SHP77 (cell line): ENCODE measurements at regions not wholly inside any gene's neighbourhood (a gene's known extent, or its start where the extent isn't known, plus 50 kb on each side); places are given as distances from the start of the nearest gene placed in this dataset.
A peak's percentile ranks its signal among the peaks of the same experiment; 100 is the strongest.
"Not testable (repeated sequence)": the region's sequence is repeated elsewhere in the genome, so short reads cannot be mapped to it uniquely, and the experiment has no call there.

ENCODE experiments used
- DNase-seq, 2 experiments: peaks; one replicate each; lab custom pipeline; 2025; lab: John Stamatoyannopoulos, UW

DNA sequence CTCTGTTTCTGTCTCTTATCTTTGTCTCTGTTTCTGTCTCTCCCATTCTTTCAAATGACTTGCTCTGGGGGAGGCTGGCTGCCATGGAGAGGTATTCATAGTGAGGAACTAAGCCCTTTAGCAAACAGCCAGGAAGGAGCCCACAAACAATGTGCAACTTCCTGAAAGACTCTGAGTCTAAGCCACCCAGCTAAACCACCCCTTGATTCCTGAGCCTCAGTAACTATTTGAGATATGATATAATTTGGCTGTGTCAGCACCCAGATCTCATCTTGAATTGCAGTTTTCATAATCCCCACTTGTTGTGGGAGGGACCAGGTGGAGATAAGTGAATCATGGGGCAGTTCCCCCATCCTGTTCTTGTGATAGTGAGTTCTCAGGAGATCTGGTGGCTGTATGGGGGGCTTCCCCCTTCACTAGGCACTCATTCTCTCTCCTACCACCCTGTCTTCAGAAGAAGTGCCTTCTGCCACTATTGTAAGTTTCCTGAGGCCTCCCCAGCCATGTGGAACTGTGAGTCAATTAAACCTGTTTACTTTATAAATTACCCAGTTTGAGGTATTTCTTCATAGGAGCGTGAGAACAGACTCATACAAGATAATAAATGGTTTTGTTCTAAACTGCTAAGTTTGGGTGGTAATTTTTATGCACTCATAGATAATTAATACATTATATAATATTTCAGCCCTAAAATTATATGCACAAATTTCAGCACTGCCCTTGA lies 121.2 kb upstream of the FOXP2 start:
- no peak for DNase-seq

DNA sequence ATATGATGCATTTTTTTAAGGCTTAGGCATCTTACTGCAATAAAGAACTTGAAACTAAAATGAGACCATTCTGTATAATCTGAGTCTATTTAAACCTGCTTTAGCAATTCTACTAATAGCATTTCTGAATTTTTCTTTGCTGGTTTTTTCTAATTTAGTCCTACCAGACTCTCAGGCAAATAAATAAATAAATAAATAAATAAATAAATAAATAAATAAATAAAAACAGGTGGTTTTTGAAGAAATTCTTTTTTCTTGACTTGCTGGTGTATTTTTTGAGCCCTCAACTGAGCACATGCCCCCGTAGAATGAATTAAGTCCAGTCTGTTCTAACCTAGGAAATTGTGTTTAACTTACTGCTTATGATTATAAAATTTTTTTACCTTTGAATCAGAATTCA lies 134.7 kb upstream of the FOXP2 start:
- no peak for DNase-seq

DNA sequence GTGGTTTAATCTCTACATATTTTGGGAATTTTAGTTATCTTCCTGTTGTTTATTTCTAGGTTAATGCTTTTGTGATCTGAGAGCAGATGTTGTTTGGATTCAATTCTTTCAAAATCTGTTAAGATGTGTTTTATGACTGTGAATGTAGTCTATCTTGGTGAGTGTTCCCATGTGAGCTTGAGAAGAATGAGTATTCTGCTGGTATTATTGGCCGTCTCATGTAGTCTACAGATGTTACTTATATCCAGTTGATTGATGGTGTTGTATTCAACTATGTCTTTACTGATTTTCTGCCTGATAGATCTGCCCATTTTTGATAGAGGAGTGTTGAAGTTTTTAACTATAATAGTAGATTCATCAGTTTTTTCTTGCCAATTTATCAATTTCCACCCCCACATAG lies 141.4 kb upstream of the FOXP2 start:
- no peak for DNase-seq

DNA sequence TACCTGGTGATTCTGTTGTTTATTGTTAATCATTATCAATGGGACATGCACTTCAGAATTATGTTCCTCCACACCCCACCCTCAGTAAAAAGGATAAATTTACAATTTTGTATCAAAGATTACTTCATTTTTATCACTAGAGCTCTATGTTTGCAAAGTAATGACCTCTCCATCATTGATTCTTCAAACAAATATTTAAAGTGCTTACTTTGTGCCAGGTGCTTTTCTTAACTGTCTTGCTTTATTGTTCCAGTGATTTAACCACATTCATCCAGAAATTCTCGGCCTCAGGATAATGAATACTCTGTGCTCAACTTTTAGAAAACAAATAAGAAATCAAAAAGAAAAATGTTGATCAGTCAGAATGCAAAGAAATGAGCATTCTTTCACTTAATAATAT lies 144.9 kb upstream of the FOXP2 start:
- DNase-seq, result peak; percentile 28 to 38

DNA sequence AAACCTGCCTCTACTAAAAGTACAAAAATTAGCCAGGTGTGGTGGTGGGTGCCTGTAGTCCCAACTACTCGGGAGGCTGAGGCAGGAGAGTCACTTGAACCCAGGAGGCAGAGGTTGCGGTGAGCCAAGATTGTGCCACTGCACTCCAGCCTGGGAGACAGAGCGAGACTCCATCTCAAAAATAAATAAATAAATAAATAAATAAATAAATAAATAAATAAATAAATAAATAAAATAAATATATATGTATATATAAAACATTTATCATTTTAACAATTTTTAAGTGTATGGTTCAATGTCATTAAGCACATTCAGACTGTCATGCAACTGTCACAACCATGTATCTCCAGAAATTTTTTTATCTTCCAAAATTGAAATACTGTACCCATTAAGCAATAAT lies 147.1 kb upstream of the FOXP2 start:
- DNase-seq, result not testable (repeated sequence)

DNA sequence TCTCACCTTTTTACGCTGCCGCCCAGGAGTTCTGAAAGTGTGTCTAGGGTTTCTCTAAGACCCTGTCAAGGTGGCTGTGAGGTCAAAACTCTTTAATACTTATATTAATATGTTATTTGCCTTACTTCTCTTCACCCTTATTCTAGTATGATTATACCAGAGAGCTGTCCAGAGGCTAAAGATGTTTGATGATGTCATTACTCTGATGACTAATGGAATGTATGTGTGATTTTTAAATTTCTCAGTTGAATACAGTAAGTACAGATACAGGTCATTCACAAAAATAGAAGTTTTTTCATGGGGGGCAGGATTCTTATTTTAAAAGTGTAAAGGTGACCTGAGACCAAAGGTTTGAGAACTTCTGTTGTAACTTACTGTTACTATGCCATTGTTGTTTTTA lies 150.6 kb upstream of the FOXP2 start:
- no peak for DNase-seq

DNA sequence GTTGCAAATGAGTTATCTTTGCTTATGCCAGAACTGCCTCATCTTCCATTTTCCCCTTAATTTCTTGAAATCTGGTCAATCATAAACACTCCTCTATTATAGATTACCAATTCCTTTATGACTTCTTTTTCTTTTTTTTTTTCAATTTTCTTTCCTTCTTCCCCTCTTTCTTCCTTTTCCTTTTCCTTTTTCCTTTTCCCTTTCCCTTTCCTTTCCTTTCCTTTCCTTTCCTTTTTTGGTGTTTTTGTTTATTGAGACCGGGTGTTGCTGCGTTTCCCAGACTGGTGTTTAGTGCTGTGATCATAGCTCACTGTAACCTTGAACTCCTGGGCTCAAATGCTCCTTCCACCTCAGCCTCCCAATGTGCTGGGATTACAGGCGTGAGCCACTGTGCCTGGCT lies 151.4 kb upstream of the FOXP2 start:
- DNase-seq, result no peak

DNA sequence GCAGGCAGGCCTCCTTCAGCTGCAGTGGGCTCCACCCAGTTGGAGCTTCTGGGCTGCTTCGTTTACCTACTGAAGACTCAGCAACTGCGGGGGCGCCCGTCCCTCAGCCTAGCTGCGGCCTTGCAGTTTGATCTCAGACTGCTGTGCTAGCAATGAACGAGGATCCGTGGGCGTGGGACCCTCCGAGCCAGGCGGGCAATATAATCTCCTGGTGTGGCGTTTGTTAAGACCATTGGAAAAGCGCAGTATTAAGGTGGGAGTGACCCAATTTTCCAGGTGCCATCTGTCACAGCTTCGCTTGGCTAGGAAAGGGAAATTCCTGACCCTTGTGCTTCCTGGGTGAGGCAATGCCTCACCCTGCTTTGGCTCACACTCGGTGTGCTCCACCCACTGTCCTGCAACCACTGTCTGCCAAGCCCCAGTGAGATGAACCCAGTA lies 159.2 kb upstream of the FOXP2 start:
- no peak for DNase-seq

DNA sequence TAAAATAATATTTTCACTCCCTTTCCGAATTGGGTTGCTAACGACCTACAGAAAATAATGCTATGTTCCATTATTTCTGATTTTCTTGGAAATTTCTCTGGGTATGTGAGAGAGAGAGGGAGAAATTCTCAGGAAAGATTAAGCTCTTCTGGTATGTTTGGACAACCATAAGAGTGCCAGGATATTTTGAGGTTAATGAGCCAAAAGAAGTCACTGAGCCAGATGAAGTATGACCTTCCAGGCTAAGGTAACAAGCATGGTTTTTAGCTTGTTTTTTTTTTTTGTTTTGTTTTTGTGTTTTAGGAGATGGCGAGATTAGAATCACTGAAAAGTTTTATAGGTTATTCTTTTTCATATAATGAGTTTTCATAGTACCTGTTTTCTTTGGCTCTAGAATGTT lies 171.0 kb upstream of the FOXP2 start:
- DNase-seq, result no peak

DNA sequence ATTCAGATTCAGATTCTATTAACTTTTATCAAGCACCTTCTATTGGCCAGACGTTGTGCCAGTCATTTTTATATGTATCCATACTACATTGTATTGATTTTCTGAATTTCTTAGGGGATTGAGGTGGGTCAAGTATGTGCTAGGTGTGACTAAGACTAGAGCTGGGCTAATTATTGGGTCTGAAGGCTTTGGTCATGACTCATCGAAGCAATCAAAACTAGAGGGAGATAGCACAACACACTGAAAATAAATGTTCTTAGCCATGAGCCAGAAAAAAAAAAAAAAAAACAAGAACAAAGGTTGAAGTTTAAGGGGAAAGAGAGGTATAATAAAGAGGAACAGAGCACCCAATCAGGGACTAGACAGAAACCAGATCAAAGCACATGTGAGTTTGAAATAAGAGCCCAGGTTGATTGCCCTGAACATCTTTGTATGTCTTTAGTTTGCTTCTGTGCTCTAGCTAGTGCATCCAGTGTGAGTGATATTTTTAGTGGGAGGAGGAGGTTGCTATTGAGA lies 171.6 kb upstream of the FOXP2 start:
- DNase-seq, result no peak

DNA sequence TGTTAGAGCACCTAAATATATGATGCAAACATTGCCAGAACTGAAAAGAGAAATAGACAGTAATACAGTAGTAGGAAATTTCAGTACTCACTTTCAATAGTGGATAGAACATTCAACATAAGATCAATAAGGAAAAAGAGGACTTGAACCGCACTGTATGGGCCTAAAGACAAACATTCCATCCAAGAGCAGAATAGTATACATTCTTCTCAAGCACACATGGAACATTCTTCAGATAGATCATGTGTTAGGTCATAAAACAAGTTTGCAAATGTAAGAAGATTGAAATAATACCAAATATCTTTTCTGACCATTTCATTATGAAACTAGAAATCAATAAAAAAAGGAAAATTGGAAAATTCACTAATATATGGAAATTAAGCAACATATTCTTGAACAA lies 185.4 kb upstream of the FOXP2 start:
- DNase-seq, result no peak

DNA sequence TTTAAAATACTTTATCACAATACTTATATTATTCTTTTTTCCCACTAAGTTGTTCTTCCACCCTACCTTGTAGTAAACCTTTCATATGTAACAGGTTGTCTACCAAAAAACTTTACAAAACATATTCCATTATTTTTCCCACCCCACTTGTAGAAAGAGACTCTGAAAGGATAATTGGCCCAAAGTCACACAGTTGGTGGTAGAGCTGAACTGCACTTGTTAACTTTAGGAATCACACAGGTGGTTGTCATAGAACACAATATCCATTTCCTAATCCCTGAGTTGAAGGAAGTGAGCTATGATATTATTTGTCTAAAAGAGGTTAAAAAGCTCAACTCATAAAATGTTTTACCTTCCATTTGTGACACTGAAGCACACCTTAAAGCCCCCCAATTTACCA lies 188.8 kb upstream of the FOXP2 start:
- DNase-seq, result no peak

DNA sequence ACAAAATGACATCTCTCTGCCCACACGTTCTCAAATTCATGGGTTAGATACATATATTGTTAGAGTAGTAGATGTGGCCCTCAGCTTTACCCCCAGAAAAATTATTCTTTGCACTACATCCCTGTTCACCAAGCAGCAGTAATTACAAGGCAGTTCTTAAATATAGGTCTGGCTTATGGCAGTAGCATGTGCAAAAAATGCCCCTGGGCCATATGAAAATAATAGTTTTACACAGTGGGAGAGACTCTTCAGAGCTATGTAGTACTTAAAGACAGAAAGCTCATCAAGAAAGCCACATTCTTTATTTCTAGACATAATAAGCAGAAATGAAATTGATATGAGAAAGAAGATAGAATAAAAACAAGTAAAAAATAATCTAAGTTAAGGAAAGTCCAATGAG lies 196.3 kb upstream of the FOXP2 start:
- no peak for DNase-seq

DNA sequence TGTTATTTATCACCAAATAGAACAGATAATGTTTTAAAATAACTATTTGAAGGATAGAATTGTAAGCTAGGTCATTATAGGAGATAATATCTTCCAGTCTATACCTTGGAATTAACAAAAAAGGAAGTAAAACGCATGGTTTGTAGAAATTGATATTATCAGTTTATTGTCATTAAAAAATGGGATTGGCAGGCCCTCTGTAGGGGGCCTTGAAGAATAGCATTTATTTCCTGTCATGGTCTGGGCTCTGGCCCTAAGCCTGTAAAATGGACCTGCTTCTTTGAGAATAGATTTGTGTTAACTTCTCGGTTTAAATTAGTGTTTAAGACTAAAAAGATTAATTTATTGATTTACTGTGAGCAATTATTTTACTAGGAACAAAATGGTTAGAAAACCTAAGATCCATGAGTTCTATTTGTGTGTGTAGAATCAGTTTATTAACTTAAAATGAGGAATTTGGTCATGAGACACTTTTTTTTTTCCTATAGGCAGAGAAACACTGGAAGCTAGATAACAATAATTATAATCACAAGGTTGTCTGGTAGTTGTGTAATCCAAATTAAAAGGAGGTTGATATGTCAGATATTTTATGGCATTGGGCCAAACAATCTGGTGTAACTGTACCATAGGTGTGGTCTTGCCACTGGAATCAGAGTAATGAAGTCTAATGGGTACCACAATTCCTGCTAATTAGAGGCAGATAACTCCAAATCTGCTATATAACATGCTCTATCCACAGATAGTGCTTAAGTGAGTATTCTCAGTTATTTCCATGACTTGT lies 197.4 kb upstream of the FOXP2 start:
- DNase-seq, result no peak

DNA sequence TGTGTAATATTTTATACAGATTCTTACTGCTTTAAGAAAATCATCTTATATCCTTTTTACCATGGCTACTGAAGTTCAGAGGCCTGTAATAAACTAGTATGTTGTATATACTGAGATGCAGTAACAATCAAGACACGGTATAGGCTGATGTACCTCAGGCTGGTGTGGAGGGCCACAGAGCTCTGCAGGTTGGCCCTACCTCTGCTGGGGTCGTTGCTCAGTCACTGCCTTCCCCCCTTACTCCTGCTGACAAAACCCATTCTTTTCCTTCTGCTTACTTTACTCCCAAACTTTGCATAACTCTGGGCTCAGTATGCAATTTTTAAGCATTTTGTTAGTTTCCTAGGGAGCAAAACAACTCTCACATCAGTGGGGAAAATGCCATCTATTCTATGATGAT lies 200.1 kb upstream of the FOXP2 start:
- no peak for DNase-seq

DNA sequence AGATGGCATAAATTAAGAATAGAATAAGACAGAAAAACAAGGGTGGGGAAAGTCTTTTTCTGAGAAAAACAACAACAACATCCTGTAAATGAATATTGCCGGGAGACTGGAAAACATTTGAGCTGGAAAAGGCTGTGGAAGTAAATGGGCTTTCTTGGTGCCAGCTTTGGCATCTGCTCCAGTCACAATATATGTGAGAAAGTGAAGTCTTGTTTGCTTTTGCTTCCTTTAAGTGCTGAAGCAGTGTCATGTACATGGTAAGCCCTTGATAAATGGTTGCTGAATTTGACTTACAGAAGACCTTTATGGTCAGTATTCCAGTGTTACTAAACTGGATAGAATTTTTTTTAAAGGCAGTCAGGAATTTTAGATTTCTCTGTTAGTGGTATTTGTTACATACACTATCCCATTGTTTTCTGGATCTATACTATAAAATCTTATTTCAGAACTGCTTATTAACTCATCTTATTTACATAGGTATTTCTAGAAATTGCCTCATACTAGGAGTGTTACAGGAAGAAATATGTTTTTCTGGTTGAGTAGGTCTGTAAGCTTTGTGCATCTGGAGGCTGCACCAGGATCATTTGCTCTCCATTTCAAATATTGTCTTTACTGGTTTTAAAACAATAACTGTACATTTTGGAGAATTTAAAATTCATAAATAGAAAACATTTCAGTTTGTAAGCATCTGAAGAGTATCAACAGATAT lies 201.7 kb upstream of the FOXP2 start:
- DNase-seq, result no peak

DNA sequence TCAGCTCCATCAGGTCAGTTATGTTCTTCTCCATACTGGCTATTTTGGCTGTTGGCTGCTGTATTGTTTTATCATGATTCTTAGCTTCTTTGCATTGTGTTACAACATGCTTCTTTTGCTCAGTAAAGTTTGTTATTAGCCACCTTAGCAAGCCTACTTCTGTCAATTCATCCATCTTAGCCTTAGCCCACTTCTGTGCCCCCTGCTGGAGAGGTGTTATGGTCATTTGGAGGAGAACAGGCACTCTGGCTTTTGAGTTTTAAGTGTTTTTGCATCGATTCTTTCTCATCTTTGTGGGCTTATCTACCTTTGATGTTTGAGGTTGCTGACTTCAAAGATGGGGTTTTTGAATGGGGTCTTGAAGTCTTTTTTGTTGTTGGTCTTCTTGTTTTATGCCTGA lies 204.6 kb upstream of the FOXP2 start:
- DNase-seq, result no peak

DNA sequence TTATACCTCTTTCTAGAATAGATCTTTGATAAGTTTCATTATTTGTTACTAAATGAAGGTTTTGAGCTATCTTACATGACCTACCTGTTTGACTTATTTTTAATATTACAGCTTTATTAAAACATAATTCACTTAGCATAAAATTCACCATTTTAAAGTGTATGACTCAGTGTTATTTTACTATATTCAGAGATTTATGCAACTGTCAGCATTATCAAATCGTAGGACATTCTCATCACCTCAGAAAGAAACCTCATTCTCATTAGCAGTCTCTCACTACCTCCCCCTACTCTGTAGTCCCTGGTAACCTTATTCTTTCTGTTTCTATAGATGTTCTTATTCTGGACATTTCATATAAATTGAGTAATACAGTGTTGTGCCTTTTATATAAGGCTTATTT lies 207.9 kb upstream of the FOXP2 start:
- no peak for DNase-seq

DNA sequence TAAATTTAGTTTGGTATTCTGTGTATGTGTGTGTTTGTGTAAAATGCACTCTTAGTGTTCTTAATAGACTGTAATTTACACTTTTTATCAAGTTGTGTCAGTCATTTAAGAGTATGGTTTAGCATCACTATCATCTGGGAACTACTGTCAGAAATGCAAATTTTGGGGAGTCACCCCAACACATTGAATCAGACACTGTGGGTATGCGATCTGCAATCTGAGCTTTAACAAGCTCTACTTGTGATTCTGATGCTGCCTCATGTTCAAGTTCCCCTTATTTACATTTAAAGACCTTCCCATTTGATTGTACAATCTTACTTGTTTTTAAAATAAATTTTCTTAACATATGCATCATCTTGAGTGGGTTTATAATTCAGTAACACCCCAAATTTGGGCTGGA lies 218.1 kb upstream of the FOXP2 start:
- DNase-seq, result no peak

DNA sequence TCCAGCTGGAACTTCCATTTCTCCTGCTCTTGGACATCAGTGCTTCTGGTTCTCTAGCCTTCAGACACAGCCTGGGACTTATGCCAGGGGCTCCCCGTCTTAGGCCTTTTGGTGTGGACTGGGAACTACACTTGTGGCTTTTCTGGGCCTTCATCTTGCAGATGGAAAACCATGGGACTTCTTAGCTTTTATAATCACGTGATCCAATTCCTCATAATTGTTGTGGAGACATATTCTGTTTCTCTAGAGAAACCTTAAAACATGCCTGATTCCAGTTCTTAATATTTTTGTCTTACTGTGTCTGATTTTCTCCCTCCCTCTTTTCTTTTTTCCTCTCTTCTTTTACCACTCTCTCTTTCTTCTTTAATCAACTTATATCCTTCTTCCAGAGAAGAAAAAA lies 224.2 kb upstream of the FOXP2 start:
- DNase-seq, result no peak

DNA sequence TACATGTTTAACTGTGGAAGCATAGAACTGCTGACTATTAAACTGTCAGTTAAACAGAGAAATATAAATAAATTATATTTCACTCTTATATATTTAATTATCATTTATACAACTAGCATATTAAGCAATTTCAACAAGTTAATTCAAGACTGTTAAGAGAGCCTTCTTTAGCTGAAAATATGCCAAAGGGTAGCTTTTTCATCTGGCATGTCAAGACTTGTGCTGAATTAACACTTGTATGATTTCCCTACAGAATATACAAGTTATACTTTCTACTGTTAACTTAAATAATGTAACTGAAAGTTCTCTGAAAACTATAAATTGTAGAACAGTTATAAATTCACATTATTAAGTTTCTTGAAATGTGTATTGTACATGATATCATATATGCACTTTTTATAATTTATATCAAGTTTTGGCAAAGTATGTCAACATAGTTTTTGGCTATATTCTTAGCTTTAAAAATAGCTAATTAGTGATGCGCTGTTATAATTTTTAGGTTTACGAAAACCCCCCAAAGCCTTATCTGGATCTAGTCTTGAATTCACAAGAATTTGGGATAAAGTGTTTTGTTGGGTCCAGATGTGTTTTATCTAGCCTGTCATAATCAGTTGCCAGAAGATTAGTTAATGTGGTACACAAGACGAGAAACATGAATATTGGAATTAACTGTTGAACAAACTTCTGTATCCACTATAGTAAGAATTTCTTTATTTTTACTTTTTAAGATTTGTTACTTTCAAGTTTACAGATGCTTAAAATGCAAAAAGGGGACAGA lies 231.1 kb upstream of the FOXP2 start:
- no peak for DNase-seq

DNA sequence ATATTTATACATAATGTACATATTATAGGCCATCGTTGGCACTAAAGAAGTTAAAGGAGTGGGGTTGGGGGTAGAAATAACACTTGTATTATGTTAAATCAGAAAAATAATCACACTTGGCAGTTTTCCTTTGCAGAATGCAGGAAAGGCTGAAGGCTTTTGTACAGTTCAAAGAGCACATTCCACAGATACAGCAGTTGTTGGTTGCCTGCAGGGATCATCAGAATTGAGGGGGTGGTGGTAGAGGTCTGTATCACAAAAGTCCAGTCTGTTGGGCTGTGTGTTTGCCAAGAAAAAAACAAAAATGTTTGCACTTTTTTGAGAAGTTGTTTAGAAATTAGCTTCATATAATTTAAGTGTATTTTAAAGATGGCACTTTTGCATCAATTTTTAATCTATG lies 231.8 kb upstream of the FOXP2 start:
- DNase-seq, result no peak
